HFFc6 (cell line): ENCODE measurements at regions not wholly inside any gene's neighbourhood (a gene's known extent, or its start where the extent isn't known, plus 50 kb on each side); places are given as distances from the start of the nearest gene placed in this dataset.

Experiments used
- DNase-seq: peaks from one replicate; pipeline ENCODE4 v3.0.0-alpha.2; 2018
- H3K27ac Mint-ChIP-seq: 2 replicates; pipeline ENCODE4 v1.8.0; 2020; ENCODE audit warnings: mild to moderate bottlenecking, mixed read lengths
- H3K27me3 Mint-ChIP-seq: 2 replicates; pipeline ENCODE4 v1.8.0; 2021; ENCODE audit warnings: mild to moderate bottlenecking, moderate library complexity, mixed read lengths; ENCODE audit not compliant: insufficient read depth
- H3K36me3 Mint-ChIP-seq: 2 replicates; pipeline ENCODE4 v1.8.0; 2021; ENCODE audit warnings: low read depth, mixed read lengths
- H3K4me1 Mint-ChIP-seq: 2 replicates; pipeline ENCODE4 v1.8.0; 2020; ENCODE audit warnings: low read depth, mixed read lengths
- H3K4me3 Mint-ChIP-seq: 2 replicates; pipeline ENCODE4 v1.8.0; 2020; ENCODE audit warnings: mild to moderate bottlenecking, moderate library complexity, mixed read lengths
- H3K9me3 Mint-ChIP-seq: 2 replicates; pipeline ENCODE4 v1.8.0; 2020; ENCODE audit warnings: mild to moderate bottlenecking, mixed read lengths
- CTCF ChIP-seq: fragments of 200-600 bp; sonication (generic); IDR thresholded peaks from 2 replicates; pipeline ENCODE4 v1.5.0; 2021; ENCODE audit warnings: antibody characterized with exemption, mild to moderate bottlenecking

- TF ChIP-seq CTCF, result no peak
- no peaks in the 10 kb centered on the region for H3K9me3 Mint-ChIP-seq
- H3K27ac Mint-ChIP-seq, result no peak overlapping the region
- no peaks in the 10 kb centered on the region for H3K36me3 Mint-ChIP-seq
- H3K27me3 Mint-ChIP-seq, result peaks cover 34% of the 10 kb centered on the region
- H3K4me3 Mint-ChIP-seq, result no peak overlapping the region
- DNase-seq, result no peak
- H3K4me1 Mint-ChIP-seq, result no peaks in the 10 kb centered on the region
Observed at GRCh38 chr14:101226265-101226602, 322.7 kb upstream of the RTL1 start.

GRCh38 chr14:101226603-101227425, 323.3 kb upstream of the RTL1 start:
- Mint-ChIP-seq H3K27me3 (peaks cover 32% of the 10 kb centered on the region), H3K27ac (no peak overlapping the region), H3K4me1 (no peaks in the 10 kb centered on the region), H3K36me3 (no peaks in the 10 kb centered on the region), H3K4me3 (no peak overlapping the region), H3K9me3 (no peaks in the 10 kb centered on the region)
- DNase-seq, result no peak
- no peak for TF ChIP-seq CTCF

GRCh38 chr14:101227611-101228594, 324.4 kb upstream of the RTL1 start:
- Mint-ChIP-seq H3K4me1 (no peaks in the 10 kb centered on the region), H3K9me3 (no peaks in the 10 kb centered on the region), H3K36me3 (no peaks in the 10 kb centered on the region), H3K27me3 (peaks cover 26% of the 10 kb centered on the region), H3K27ac (no peak overlapping the region), H3K4me3 (no peak overlapping the region)
- DNase-seq, result no peak
- TF ChIP-seq CTCF, result no peak

- H3K9me3 Mint-ChIP-seq, result no peaks in the 10 kb centered on the region
- H3K4me3 Mint-ChIP-seq, result no peak overlapping the region
- DNase-seq, result no peak
- no peaks in the 10 kb centered on the region for H3K4me1 Mint-ChIP-seq
- H3K36me3 Mint-ChIP-seq, result no peaks in the 10 kb centered on the region
- no peak for TF ChIP-seq CTCF
- no peak overlapping the region for H3K27ac Mint-ChIP-seq
- H3K27me3 Mint-ChIP-seq, result peaks cover 18% of the 10 kb centered on the region
Observed at GRCh38 chr14:101228949-101229541, 325.5 kb upstream of the RTL1 start.

GRCh38 chr14:101229666-101230065, 326.1 kb upstream of the RTL1 start:
- Mint-ChIP-seq H3K9me3 (no peaks in the 10 kb centered on the region), H3K4me3 (no peak overlapping the region), H3K27me3 (peaks cover 18% of the 10 kb centered on the region), H3K27ac (no peak overlapping the region), H3K4me1 (no peaks in the 10 kb centered on the region), H3K36me3 (no peaks in the 10 kb centered on the region)
- DNase-seq, result no peak
- TF ChIP-seq CTCF, result no peak
